Bronchial epithelial cell (primary cell): ENCODE measurements at regions not wholly inside any gene's neighbourhood (a gene's known extent, or its start where the extent isn't known, plus 50 kb on each side); places are given as distances from the start of the nearest gene placed in this dataset.

Experiments
- DNase-seq: peaks from one replicate; pipeline ENCODE4 v3.0.0-alpha.2; 2010; ENCODE audit warnings: low read depth
- FAIRE-seq: peaks from 2 replicates; lab custom pipeline; 2011; peaks lifted over from hg19 to GRCh38; lab: Jason Lieb, UNC
- H3K27me3 ChIP-seq: 2 replicates; pipeline ENCODE4 v1.5.1; 2011; ENCODE audit warnings: low read length; ENCODE audit not compliant: control insufficient read depth, insufficient read depth
- H3K36me3 ChIP-seq: 2 replicates; pipeline ENCODE4 v1.5.1; 2011; ENCODE audit warnings: low read length; ENCODE audit not compliant: control insufficient read depth, insufficient read depth
- H3K4me3 ChIP-seq: 2 replicates; pipeline ENCODE4 v1.5.1; 2011; ENCODE audit warnings: mild to moderate bottlenecking, low read depth, low read length, control low read depth
- CTCF ChIP-seq: IDR thresholded peaks from 2 replicates; pipeline ENCODE4 v1.5.1; 2011; ENCODE audit warnings: mild to moderate bottlenecking, moderate library complexity, low read length, control low read depth, inconsistent platforms; ENCODE audit not compliant: insufficient read depth, severe bottlenecking

GRCh38 chr10:47094126-47094525, 182.9 kb downstream of the PTPN20 start:
- DNase-seq = no peak
- no peaks in the 10 kb centered on the region for H3K27me3 ChIP-seq
- no peak for FAIRE-seq
- H3K4me3 ChIP-seq = no peak overlapping the region
- TF ChIP-seq CTCF = no peak
- H3K36me3 ChIP-seq = no peaks in the 10 kb centered on the region

- TF ChIP-seq CTCF = no peak
- Histone ChIP-seq H3K36me3 (no peaks in the 10 kb centered on the region), H3K27me3 (no peaks in the 10 kb centered on the region), H3K4me3 (no peak overlapping the region)
- DNase-seq = no peak
- no peak for FAIRE-seq
Observed at GRCh38 chr10:47094636-47095035, 183.4 kb downstream of the PTPN20 start.

GRCh38 chr10:47095211-47095610, 184.0 kb downstream of the PTPN20 start:
- DNase-seq = no peak
- no peak for TF ChIP-seq CTCF

GRCh38 chr10:47095848-47096612, 184.8 kb downstream of the PTPN20 start:
- Histone ChIP-seq H3K4me3 (no peak overlapping the region), H3K36me3 (no peaks in the 10 kb centered on the region), H3K27me3 (no peaks in the 10 kb centered on the region)
- DNase-seq = no peak
- FAIRE-seq = no peak
- no peak for TF ChIP-seq CTCF

More at GRCh38 chr10:47095211-47095610, 184.0 kb downstream of the PTPN20 start:
- Histone ChIP-seq H3K4me3 (no peak overlapping the region), H3K36me3 (no peaks in the 10 kb centered on the region), H3K27me3 (no peaks in the 10 kb centered on the region)
- no peak for FAIRE-seq

GRCh38 chr10:47098238-47098637, 187.0 kb downstream of the PTPN20 start:
- no peak overlapping the region for H3K4me3 ChIP-seq
- no peak for TF ChIP-seq CTCF
- no peaks in the 10 kb centered on the region for H3K27me3 ChIP-seq
- H3K36me3 ChIP-seq = no peaks in the 10 kb centered on the region
- DNase-seq = no peak
- no peak for FAIRE-seq

GRCh38 chr10:47098964-47099363, 187.7 kb downstream of the PTPN20 start:
- H3K36me3 ChIP-seq = no peaks in the 10 kb centered on the region

More at GRCh38 chr10:47098964-47099363, 187.7 kb downstream of the PTPN20 start:
- FAIRE-seq (no peak), DNase-seq (no peak)
- no peak overlapping the region for H3K4me3 ChIP-seq
- H3K27me3 ChIP-seq = no peaks in the 10 kb centered on the region
- TF ChIP-seq CTCF = no peak
